Astrocyte (in vitro differentiated cells and primary cell): ENCODE measurements at regions not wholly inside any gene's neighbourhood (a gene's known extent, or its start where the extent isn't known, plus 50 kb on each side); places are given as distances from the start of the nearest gene placed in this dataset.

Source experiments
- DNase-seq: peaks from one replicate; pipeline ENCODE4 v3.0.0-alpha.2; 2010; ENCODE audit warnings: low read depth
- FAIRE-seq: peaks from 2 replicates; lab custom pipeline; 2011; peaks lifted over from hg19 to GRCh38; lab: Jason Lieb, UNC
- H2AFZ ChIP-seq: 2 replicates; pipeline ENCODE4 v1.6.0; 2012; ENCODE audit warnings: low read depth, low read length, inconsistent platforms
- H3K27ac ChIP-seq: 2 replicates; pipeline ENCODE4 v1.5.1; 2011; ENCODE audit warnings: low read depth, low read length, inconsistent platforms
- H3K27me3 ChIP-seq: 2 replicates; pipeline ENCODE4 v1.6.0; 2011; ENCODE audit warnings: low read length, inconsistent platforms; ENCODE audit not compliant: insufficient read depth
- H3K36me3 ChIP-seq: 2 replicates; pipeline ENCODE4 v1.5.1; 2011; ENCODE audit warnings: low read length, inconsistent platforms; ENCODE audit not compliant: insufficient read depth
- H3K4me1 ChIP-seq: 2 replicates; pipeline ENCODE4 v1.5.1; 2011; ENCODE audit warnings: low read length, inconsistent platforms; ENCODE audit not compliant: insufficient read depth
- H3K4me2 ChIP-seq: 2 replicates; pipeline ENCODE4 v1.6.0; 2012; ENCODE audit warnings: low read length, inconsistent platforms
- H3K4me3 ChIP-seq: 2 replicates; pipeline ENCODE4 v1.5.1; 2011; ENCODE audit warnings: low read depth, mild to moderate bottlenecking, low read length, inconsistent platforms; ENCODE audit not compliant: insufficient read depth
- H3K79me2 ChIP-seq: 2 replicates; pipeline ENCODE4 v1.6.0; 2012; ENCODE audit warnings: mild to moderate bottlenecking, low read length, inconsistent platforms; ENCODE audit not compliant: insufficient read depth
- H3K9ac ChIP-seq: 2 replicates; pipeline ENCODE4 v1.6.0; 2012; ENCODE audit warnings: mild to moderate bottlenecking, low read length, inconsistent platforms
- H3K9me3 ChIP-seq: 2 replicates; pipeline ENCODE4 v1.5.1; 2012; ENCODE audit warnings: low read depth, mild to moderate bottlenecking, low read length, inconsistent platforms; ENCODE audit not compliant: insufficient read depth
- H4K20me1 ChIP-seq: 2 replicates; pipeline ENCODE4 v1.6.0; 2012; ENCODE audit warnings: low read length, inconsistent platforms; ENCODE audit not compliant: insufficient read depth
- H3K27ac Mint-ChIP-seq: one replicate; pipeline ENCODE4 v1.8.0; 2021; ENCODE audit warnings: mild to moderate bottlenecking, mixed read lengths; ENCODE audit not compliant: unreplicated experiment
- H3K27me3 Mint-ChIP-seq: one replicate; pipeline ENCODE4 v1.8.0; 2021; ENCODE audit warnings: low read depth, mixed read lengths; ENCODE audit not compliant: unreplicated experiment
- H3K36me3 Mint-ChIP-seq: one replicate; pipeline ENCODE4 v1.8.0; 2021; ENCODE audit warnings: low read depth, mixed read lengths; ENCODE audit not compliant: unreplicated experiment
- H3K4me1 Mint-ChIP-seq: one replicate; pipeline ENCODE4 v1.8.0; 2021; ENCODE audit warnings: low read depth, mixed read lengths; ENCODE audit not compliant: unreplicated experiment
- H3K4me3 Mint-ChIP-seq: one replicate; pipeline ENCODE4 v1.8.0; 2021; ENCODE audit warnings: mild to moderate bottlenecking, moderate library complexity, mixed read lengths; ENCODE audit not compliant: unreplicated experiment
- H3K9me3 Mint-ChIP-seq: one replicate; pipeline ENCODE4 v1.8.0; 2021; ENCODE audit warnings: mild to moderate bottlenecking, mixed read lengths; ENCODE audit not compliant: unreplicated experiment
- CTCF ChIP-seq: IDR thresholded peaks from 2 replicates; pipeline ENCODE4 v1.5.1; 2011; ENCODE audit warnings: low read depth, mild to moderate bottlenecking, inconsistent platforms, low read length, moderate library complexity; ENCODE audit not compliant: insufficient read depth
- EZH2 ChIP-seq: IDR thresholded peaks from 2 replicates; pipeline ENCODE4 v1.6.1; 2012; ENCODE audit warnings: mild to moderate bottlenecking, low read length, inconsistent platforms; ENCODE audit not compliant: insufficient read depth

GRCh38 chr4:64882311-64883086 lies 473.2 kb upstream of the TECRL start:
- Mint-ChIP-seq H3K4me1 (no peaks in the 10 kb centered on the region), H3K4me3 (no peak overlapping the region), H3K27ac (no peak overlapping the region), H3K36me3 (no peaks in the 10 kb centered on the region), H3K9me3 (no peaks in the 10 kb centered on the region), H3K27me3 (no peaks in the 10 kb centered on the region)
- no peaks in the 10 kb centered on the region for H3K27me3 ChIP-seq
- DNase-seq (no peak), FAIRE-seq (no peak)
- TF ChIP-seq CTCF = no peak
- H4K20me1 ChIP-seq = no peaks in the 10 kb centered on the region
- H3K4me1 ChIP-seq = no peaks in the 10 kb centered on the region
- no peaks in the 10 kb centered on the region for H3K79me2 ChIP-seq
- H3K9me3 ChIP-seq = no peaks in the 10 kb centered on the region
- no peaks in the 10 kb centered on the region for H3K36me3 ChIP-seq
- no peak overlapping the region for H3K4me2 ChIP-seq
- no peak overlapping the region for H2AFZ ChIP-seq
- no peak overlapping the region for H3K27ac ChIP-seq
- H3K9ac ChIP-seq = no peak overlapping the region
- H3K4me3 ChIP-seq = no peak overlapping the region

- Mint-ChIP-seq H3K9me3 (no peaks in the 10 kb centered on the region), H3K36me3 (no peaks in the 10 kb centered on the region), H3K27me3 (no peaks in the 10 kb centered on the region), H3K4me3 (no peak overlapping the region), H3K27ac (no peak overlapping the region), H3K4me1 (no peaks in the 10 kb centered on the region)
- Histone ChIP-seq H3K9me3 (no peaks in the 10 kb centered on the region), H3K27ac (no peak overlapping the region), H3K4me1 (no peaks in the 10 kb centered on the region), H4K20me1 (no peaks in the 10 kb centered on the region), H3K9ac (no peak overlapping the region), H3K4me2 (no peak overlapping the region), H3K4me3 (no peak overlapping the region), H3K79me2 (no peaks in the 10 kb centered on the region), H3K27me3 (no peaks in the 10 kb centered on the region), H3K36me3 (no peaks in the 10 kb centered on the region), H2AFZ (no peak overlapping the region)
- TF ChIP-seq CTCF = no peak
- TF ChIP-seq EZH2 = no peak
- DNase-seq = no peak
- FAIRE-seq = no peak
These were observed 471.3 kb upstream of the TECRL start for GRCh38 chr4:64880557-64880956.

- H3K36me3 Mint-ChIP-seq = no peaks in the 10 kb centered on the region
- H3K4me3 Mint-ChIP-seq = no peak overlapping the region
- DNase-seq = no peak
- H3K27ac Mint-ChIP-seq = no peak overlapping the region
- Histone ChIP-seq H3K4me1 (no peaks in the 10 kb centered on the region), H2AFZ (no peak overlapping the region), H3K4me2 (no peak overlapping the region), H3K36me3 (no peaks in the 10 kb centered on the region), H3K27me3 (no peaks in the 10 kb centered on the region), H4K20me1 (no peaks in the 10 kb centered on the region), H3K79me2 (no peaks in the 10 kb centered on the region), H3K9me3 (no peaks in the 10 kb centered on the region), H3K27ac (no peak overlapping the region), H3K4me3 (no peak overlapping the region), H3K9ac (no peak overlapping the region)
- no peaks in the 10 kb centered on the region for H3K4me1 Mint-ChIP-seq
- H3K27me3 Mint-ChIP-seq = no peaks in the 10 kb centered on the region
- TF ChIP-seq EZH2 (no peak), CTCF (no peak)
- no peak for FAIRE-seq
- H3K9me3 Mint-ChIP-seq = no peaks in the 10 kb centered on the region
These were observed 466.8 kb upstream of the TECRL start for GRCh38 chr4:64876021-64876420.
